WTC11 (cell line): ENCODE measurements at regions not wholly inside any gene's neighbourhood (a gene's known extent, or its start where the extent isn't known, plus 50 kb on each side); places are given as distances from the start of the nearest gene placed in this dataset.

ENCODE experiments used
- ATAC-seq: fragments of 200-7000 bp; cut with Tn5 transposase; 2 replicates; pipeline ENCODE4 v1.10.0; 2021; ENCODE audit warnings: mild to moderate bottlenecking, moderate library complexity
- CTCF ChIA-PET: fragments of 300-600 bp; sonication (Branson Sonifier 250); formaldehyde crosslinking; loops from one replicate; lab custom pipeline; 2021; ENCODE audit warnings: antibody characterized with exemption; lab: Charles Lee
- POLR2A ChIA-PET: fragments of 350-600 bp; sonication (Branson Sonifier 250); formaldehyde crosslinking; loops from one replicate; lab custom pipeline; 2021; ENCODE audit warnings: antibody characterized with exemption; lab: Charles Lee
- DNase-seq: peaks from one replicate; pipeline ENCODE4 v3.0.0; 2021; ENCODE audit warnings: low spot score
- H3K27ac Mint-ChIP-seq: 2 replicates; pipeline ENCODE4 v1.8.0; 2021; ENCODE audit warnings: mixed read lengths
- H3K27me3 Mint-ChIP-seq: 2 replicates; pipeline ENCODE4 v1.8.0; 2021; ENCODE audit warnings: low read depth, mild to moderate bottlenecking, moderate library complexity, mixed read lengths
- H3K36me3 Mint-ChIP-seq: 2 replicates; pipeline ENCODE4 v1.8.0; 2021; ENCODE audit warnings: mixed read lengths
- H3K4me1 Mint-ChIP-seq: 2 replicates; pipeline ENCODE4 v1.8.0; 2022; ENCODE audit warnings: mixed read lengths
- H3K4me3 Mint-ChIP-seq: 2 replicates; pipeline ENCODE4 v1.8.0; 2021; ENCODE audit warnings: mild to moderate bottlenecking, moderate library complexity, mixed read lengths
- H3K9me3 Mint-ChIP-seq: 2 replicates; pipeline ENCODE4 v1.8.0; 2021; ENCODE audit warnings: mixed read lengths
- ATF1 ChIP-seq: sonication (generic); formaldehyde crosslinking; IDR thresholded peaks from 2 replicates; pipeline ENCODE4 v1.8.1; 2023; ENCODE audit warnings: mild to moderate bottlenecking, moderate library complexity, missing genetic modification reagents
- ELF4 ChIP-seq: sonication (generic); formaldehyde crosslinking; IDR thresholded peaks from 2 replicates; pipeline ENCODE4 v1.8.1; 2022; ENCODE audit warnings: low read depth, mild to moderate bottlenecking, moderate library complexity, missing genetic modification reagents
- ETV6 ChIP-seq: sonication (generic); formaldehyde crosslinking; IDR thresholded peaks from 2 replicates; pipeline ENCODE4 v1.8.1; 2022; ENCODE audit warnings: mild to moderate bottlenecking, missing genetic modification reagents
- GRHL2 ChIP-seq: fragments of 250-450 bp; sonication (Bioruptor Pico); IDR thresholded peaks from 2 replicates; pipeline ENCODE4 v1.8.0; 2022; ENCODE audit warnings: mild to moderate bottlenecking, moderate library complexity; ENCODE audit not compliant: insufficient replicate concordance, severe bottlenecking
- IRF1 ChIP-seq: sonication (generic); formaldehyde crosslinking; IDR thresholded peaks from 2 replicates; pipeline ENCODE4 v1.8.0; 2023; ENCODE audit warnings: missing genetic modification reagents
- KAT7 ChIP-seq: sonication (generic); formaldehyde crosslinking; IDR thresholded peaks from 2 replicates; pipeline ENCODE4 v1.8.1; 2023; ENCODE audit warnings: missing genetic modification reagents, mild to moderate bottlenecking, borderline replicate concordance
- NFE2L1 ChIP-seq: sonication (generic); formaldehyde crosslinking; IDR thresholded peaks from 2 replicates; pipeline ENCODE4 v1.8.1; 2023; ENCODE audit warnings: missing genetic modification reagents
- SMAD3 ChIP-seq: sonication (generic); formaldehyde crosslinking; IDR thresholded peaks from 2 replicates; pipeline ENCODE4 v1.8.0; 2022; ENCODE audit warnings: missing genetic modification reagents, mild to moderate bottlenecking, borderline replicate concordance
- SMAD4 ChIP-seq: sonication (generic); formaldehyde crosslinking; IDR thresholded peaks from 2 replicates; pipeline ENCODE4 v1.8.0; 2022; ENCODE audit warnings: mild to moderate bottlenecking, missing genetic modification reagents
- TCF7 ChIP-seq: sonication (generic); formaldehyde crosslinking; IDR thresholded peaks from 2 replicates; pipeline ENCODE4 v1.8.0; 2022; ENCODE audit warnings: mild to moderate bottlenecking, low read depth, missing genetic modification reagents, moderate library complexity
- ZBTB21 ChIP-seq: sonication (generic); formaldehyde crosslinking; IDR thresholded peaks from 2 replicates; pipeline ENCODE4 v1.8.1; 2023; ENCODE audit warnings: mild to moderate bottlenecking, missing genetic modification reagents, borderline replicate concordance
- ZBTB43 ChIP-seq: sonication (generic); formaldehyde crosslinking; IDR thresholded peaks from 2 replicates; pipeline ENCODE4 v1.8.1; 2023; ENCODE audit warnings: mild to moderate bottlenecking, missing genetic modification reagents
- ZNF232 ChIP-seq: sonication (generic); formaldehyde crosslinking; IDR thresholded peaks from 2 replicates; pipeline ENCODE4 v1.8.0; 2022; ENCODE audit warnings: mild to moderate bottlenecking, missing genetic modification reagents
- ZNF263 ChIP-seq: sonication (generic); formaldehyde crosslinking; IDR thresholded peaks from 2 replicates; pipeline ENCODE4 v1.8.1; 2022; ENCODE audit warnings: low read depth, mild to moderate bottlenecking, moderate library complexity, missing genetic modification reagents
- ZNF423 ChIP-seq: fragments of 250-450 bp; sonication (Bioruptor Pico); IDR thresholded peaks from 2 replicates; pipeline ENCODE4 v2.1.2; 2022; ENCODE audit warnings: mild to moderate bottlenecking, moderate library complexity
- ZSCAN18 ChIP-seq: fragments of 250-450 bp; sonication (Bioruptor Pico); IDR thresholded peaks from 2 replicates; pipeline ENCODE4 v2.1.2; 2022; ENCODE audit warnings: mild to moderate bottlenecking, moderate library complexity
- TF ChIP-seq, protein P1 (sequence below): fragments of 250-450 bp; sonication (Bioruptor Pico); IDR thresholded peaks from 2 replicates; pipeline ENCODE4 v1.9.0; 2021; ENCODE audit warnings: mild to moderate bottlenecking, borderline replicate concordance
- TF ChIP-seq, protein P2 (sequence below): sonication (generic); formaldehyde crosslinking; IDR thresholded peaks from 2 replicates; pipeline ENCODE4 v1.8.1; 2022; ENCODE audit warnings: low read depth, missing genetic modification reagents, borderline replicate concordance
- TF ChIP-seq, protein P3 (sequence below): fragments of 250-450 bp; sonication (Bioruptor Pico); conservative IDR thresholded peaks from 2 replicates; pipeline ENCODE4 v1.9.0; 2021; ENCODE audit warnings: mild to moderate bottlenecking
- TF ChIP-seq, protein P4 (sequence below): fragments of 250-450 bp; sonication (Bioruptor Pico); IDR thresholded peaks from 2 replicates; pipeline ENCODE4 v1.9.0; 2021; ENCODE audit warnings: moderate library complexity, mild to moderate bottlenecking, inconsistent platforms, borderline replicate concordance
- TF ChIP-seq, protein P5 (sequence below): sonication (generic); formaldehyde crosslinking; IDR thresholded peaks from 2 replicates; pipeline ENCODE4 v1.8.1; 2023; ENCODE audit warnings: mild to moderate bottlenecking, missing genetic modification reagents

DNA sequence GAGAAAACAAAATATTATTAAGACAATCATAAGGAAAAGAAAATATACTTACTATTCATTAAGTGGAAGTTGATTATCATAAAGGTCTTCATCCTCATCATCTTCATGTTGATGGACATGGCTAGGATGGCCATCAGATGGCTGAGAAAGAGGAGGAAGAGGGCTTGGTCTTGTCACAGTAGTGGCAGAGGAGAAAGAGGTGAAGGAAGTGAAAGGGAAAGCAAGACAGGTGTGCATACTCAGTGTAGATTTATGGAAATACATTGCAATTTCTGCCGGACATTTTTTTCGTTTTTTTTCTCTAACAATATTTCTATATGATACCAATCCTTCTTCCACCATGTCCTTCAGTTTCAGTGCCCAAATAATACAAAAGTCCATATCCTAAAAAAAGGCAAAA is 1409.8 kb downstream of the PCDH7 start:
- no peak for ATAC-seq
- TF ChIP-seq ATF1 (CRISPR knock-in tag) (no peak), ELF4 (no peak), ZBTB43 (CRISPR knock-in tag) (no peak), NFE2L1 (CRISPR knock-in tag) (no peak), ZNF263 (no peak), ZNF423 (no peak), IRF1 (CRISPR knock-in tag) (no peak), ZBTB21 (CRISPR knock-in tag) (no peak), ETV6 (CRISPR knock-in tag) (no peak), GRHL2 (CRISPR knock-in tag) (no peak), SMAD3 (CRISPR knock-in tag) (no peak)
- TF ChIP-seq, protein P1, sequence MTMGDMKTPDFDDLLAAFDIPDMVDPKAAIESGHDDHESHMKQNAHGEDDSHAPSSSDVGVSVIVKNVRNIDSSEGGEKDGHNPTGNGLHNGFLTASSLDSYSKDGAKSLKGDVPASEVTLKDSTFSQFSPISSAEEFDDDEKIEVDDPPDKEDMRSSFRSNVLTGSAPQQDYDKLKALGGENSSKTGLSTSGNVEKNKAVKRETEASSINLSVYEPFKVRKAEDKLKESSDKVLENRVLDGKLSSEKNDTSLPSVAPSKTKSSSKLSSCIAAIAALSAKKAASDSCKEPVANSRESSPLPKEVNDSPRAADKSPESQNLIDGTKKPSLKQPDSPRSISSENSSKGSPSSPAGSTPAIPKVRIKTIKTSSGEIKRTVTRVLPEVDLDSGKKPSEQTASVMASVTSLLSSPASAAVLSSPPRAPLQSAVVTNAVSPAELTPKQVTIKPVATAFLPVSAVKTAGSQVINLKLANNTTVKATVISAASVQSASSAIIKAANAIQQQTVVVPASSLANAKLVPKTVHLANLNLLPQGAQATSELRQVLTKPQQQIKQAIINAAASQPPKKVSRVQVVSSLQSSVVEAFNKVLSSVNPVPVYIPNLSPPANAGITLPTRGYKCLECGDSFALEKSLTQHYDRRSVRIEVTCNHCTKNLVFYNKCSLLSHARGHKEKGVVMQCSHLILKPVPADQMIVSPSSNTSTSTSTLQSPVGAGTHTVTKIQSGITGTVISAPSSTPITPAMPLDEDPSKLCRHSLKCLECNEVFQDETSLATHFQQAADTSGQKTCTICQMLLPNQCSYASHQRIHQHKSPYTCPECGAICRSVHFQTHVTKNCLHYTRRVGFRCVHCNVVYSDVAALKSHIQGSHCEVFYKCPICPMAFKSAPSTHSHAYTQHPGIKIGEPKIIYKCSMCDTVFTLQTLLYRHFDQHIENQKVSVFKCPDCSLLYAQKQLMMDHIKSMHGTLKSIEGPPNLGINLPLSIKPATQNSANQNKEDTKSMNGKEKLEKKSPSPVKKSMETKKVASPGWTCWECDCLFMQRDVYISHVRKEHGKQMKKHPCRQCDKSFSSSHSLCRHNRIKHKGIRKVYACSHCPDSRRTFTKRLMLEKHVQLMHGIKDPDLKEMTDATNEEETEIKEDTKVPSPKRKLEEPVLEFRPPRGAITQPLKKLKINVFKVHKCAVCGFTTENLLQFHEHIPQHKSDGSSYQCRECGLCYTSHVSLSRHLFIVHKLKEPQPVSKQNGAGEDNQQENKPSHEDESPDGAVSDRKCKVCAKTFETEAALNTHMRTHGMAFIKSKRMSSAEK (CRISPR knock-in tag): no peak
- TF ChIP-seq, protein P2, sequence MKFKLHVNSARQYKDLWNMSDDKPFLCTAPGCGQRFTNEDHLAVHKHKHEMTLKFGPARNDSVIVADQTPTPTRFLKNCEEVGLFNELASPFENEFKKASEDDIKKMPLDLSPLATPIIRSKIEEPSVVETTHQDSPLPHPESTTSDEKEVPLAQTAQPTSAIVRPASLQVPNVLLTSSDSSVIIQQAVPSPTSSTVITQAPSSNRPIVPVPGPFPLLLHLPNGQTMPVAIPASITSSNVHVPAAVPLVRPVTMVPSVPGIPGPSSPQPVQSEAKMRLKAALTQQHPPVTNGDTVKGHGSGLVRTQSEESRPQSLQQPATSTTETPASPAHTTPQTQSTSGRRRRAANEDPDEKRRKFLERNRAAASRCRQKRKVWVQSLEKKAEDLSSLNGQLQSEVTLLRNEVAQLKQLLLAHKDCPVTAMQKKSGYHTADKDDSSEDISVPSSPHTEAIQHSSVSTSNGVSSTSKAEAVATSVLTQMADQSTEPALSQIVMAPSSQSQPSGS (CRISPR knock-in tag): no peak
- TF ChIP-seq, protein P3, sequence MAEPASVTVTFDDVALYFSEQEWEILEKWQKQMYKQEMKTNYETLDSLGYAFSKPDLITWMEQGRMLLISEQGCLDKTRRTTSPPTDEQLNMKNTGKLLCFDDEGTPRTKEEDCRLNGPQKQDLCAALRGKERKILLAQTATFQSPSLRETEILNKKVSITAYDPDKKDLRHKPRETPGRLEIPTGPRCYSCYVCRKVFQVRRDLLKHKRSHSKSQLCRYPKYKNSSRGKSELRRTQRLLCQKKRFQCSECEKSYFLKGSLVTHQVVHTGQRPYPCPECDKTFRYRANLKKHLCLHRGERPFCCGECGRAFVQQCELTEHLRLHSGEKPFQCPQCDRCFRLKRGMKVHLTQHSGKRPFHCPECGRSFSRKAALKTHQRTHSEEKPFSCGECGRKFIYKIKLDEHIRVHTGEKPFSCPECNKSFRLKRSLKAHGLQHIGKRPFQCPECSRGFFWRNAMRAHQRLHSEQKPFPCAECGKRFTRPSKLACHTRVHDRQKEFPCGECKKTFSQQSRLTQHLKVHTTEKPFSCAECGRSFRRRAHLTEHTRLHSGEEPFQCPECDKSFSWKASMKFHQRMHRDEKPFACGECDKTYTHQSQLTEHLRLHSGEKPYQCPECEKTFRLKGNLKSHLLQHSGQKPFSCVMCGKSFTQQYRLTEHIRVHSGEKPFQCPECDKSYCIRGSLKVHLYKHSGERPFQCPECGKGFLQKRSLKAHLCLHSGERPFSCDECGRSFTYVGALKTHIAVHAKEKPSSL (CRISPR knock-in tag): no peak
- TF ChIP-seq, protein P4, sequence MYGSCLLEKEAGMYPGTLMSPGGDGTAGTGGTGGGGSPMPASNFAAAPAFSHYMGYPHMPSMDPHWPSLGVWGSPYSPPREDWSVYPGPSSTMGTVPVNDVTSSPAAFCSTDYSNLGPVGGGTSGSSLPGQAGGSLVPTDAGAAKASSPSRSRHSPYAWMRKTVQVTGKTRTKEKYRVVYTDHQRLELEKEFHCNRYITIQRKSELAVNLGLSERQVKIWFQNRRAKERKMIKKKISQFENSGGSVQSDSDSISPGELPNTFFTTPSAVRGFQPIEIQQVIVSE: no peak
- TF ChIP-seq, all 79 proteins: peak for 0
- Mint-ChIP-seq H3K4me1 (peaks cover 11% of the 10 kb centered on the region), H3K27ac (no peak overlapping the region), H3K36me3 (no peaks in the 10 kb centered on the region), H3K9me3 (no peaks in the 10 kb centered on the region), H3K27me3 (no peaks in the 10 kb centered on the region), H3K4me3 (no peak overlapping the region)
- POLR2A ChIA-PET: no interaction called here
- DNase-seq: no peak
- CTCF ChIA-PET: no interaction called here

DNA sequence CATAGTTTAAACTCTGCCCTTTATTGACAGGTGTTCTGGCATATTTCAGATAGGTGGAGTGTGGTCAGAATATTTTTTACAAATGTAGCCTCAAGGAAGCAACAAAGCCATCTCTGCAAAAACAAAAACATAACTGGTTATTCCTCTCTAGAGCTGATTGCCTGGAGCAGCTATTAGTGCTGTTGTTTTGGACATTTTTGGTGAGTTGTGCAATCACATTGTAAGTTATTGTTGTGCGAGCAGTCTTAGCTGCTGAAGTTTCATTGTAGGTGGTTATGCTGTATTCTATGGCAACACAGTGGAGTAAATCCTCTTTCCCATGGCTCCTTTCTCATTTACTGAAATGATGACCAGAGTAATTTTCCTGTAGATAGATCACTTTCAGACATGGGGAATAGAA is 1413.0 kb downstream of the PCDH7 start:
- TF ChIP-seq, protein P5, sequence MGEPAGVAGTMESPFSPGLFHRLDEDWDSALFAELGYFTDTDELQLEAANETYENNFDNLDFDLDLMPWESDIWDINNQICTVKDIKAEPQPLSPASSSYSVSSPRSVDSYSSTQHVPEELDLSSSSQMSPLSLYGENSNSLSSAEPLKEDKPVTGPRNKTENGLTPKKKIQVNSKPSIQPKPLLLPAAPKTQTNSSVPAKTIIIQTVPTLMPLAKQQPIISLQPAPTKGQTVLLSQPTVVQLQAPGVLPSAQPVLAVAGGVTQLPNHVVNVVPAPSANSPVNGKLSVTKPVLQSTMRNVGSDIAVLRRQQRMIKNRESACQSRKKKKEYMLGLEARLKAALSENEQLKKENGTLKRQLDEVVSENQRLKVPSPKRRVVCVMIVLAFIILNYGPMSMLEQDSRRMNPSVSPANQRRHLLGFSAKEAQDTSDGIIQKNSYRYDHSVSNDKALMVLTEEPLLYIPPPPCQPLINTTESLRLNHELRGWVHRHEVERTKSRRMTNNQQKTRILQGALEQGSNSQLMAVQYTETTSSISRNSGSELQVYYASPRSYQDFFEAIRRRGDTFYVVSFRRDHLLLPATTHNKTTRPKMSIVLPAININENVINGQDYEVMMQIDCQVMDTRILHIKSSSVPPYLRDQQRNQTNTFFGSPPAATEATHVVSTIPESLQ (CRISPR knock-in tag): no peak
- TF ChIP-seq ZSCAN18 (CRISPR knock-in tag) (no peak), SMAD4 (CRISPR knock-in tag) (no peak), TCF7 (CRISPR knock-in tag) (no peak), KAT7 (CRISPR knock-in tag) (no peak), ZNF232 (CRISPR knock-in tag) (no peak)
- TF ChIP-seq, protein P4: no peak
- DNase-seq: no peak
- CTCF ChIA-PET: no interaction called here
- POLR2A ChIA-PET: interaction anchor here (0.6 kb wide), 1 partner anchor 279 kb away, joined by 3 read pairs; no protein-coding TSS in a partner anchor
- Mint-ChIP-seq H3K36me3 (no peaks in the 10 kb centered on the region), H3K27ac (no peak overlapping the region), H3K27me3 (no peaks in the 10 kb centered on the region), H3K4me1 (peaks cover 11% of the 10 kb centered on the region), H3K9me3 (no peaks in the 10 kb centered on the region), H3K4me3 (no peak overlapping the region)
- no peak for ATAC-seq
